K562 (cell line): ENCODE measurements at regions not wholly inside any gene's neighbourhood (a gene's known extent, or its start where the extent isn't known, plus 50 kb on each side); places are given as distances from the start of the nearest gene placed in this dataset.

Source experiments
- ATAC-seq: fragments of 200-7000 bp; cut with Tn5 transposase; 3 replicates; pipeline ENCODE4 v1.9.1; 2020; ENCODE audit warnings: moderate library complexity
- BruUV-seq: library from RNA; stranded (reverse); fragments of 400-500 nt; replicated peaks from 2 replicates; lab custom pipeline; 2021; lab: Mats Ljungman, UMichigan
- CTCF ChIA-PET: fragments of 300-600 bp; formaldehyde crosslinking; extraction: SDS; loops from one replicate; lab custom pipeline; 2021; ENCODE audit warnings: low intra/inter-chr PET ratio; lab: Yijun Ruan, JAX
- POLR2A ChIA-PET: fragments of 300-600, 350-650 bp; sonication (Branson Sonifier 250); formaldehyde crosslinking; extraction: SDS; loops from one replicate; lab custom pipeline; 2021; ENCODE audit warnings: antibody characterized with exemption, inconsistent platforms; lab: Yijun Ruan, JAX
- DNase-seq, 4 experiments: peaks; one replicate each; pipeline versions ENCODE4 v3.0.0 to v3.0.0-alpha.2; 2011 to 2018; ENCODE audit warnings: low spot score in 3 of 4, mixed read lengths in 3 of 4; ENCODE audit errors: extremely low read depth in 1 of 4
- FAIRE-seq: peaks from 2 replicates; lab custom pipeline; 2011; peaks lifted over from hg19 to GRCh38; lab: Jason Lieb, UNC
- H2AFZ ChIP-seq: 2 replicates; pipeline ENCODE4 v1.6.0; 2011; ENCODE audit warnings: low read depth, low read length, control low read depth, inconsistent platforms
- H3K27ac ChIP-seq: fragments of 200-600 bp; 3 replicates; pipeline ENCODE4 v1.8.0; 2011; ENCODE audit warnings: low read depth, mild to moderate bottlenecking, control low read depth, inconsistent platforms, low read length, moderate library complexity, mixed read lengths; ENCODE audit errors: extremely low read depth
- H3K27me3 ChIP-seq, 2 experiments: fragments of 300-600 bp in 1 of 2; 2 replicates in 1 of 2; 3 replicates in 1 of 2; pipeline versions ENCODE4 v1.6.0 to v1.8.0; 2011; ENCODE audit warnings: inconsistent platforms in 2 of 2, low read length in 2 of 2, mild to moderate bottlenecking in 1 of 2, mixed read lengths in 1 of 2, moderate library complexity in 1 of 2; ENCODE audit not compliant: control insufficient read depth in 2 of 2, insufficient read depth in 2 of 2
- H3K36me3 ChIP-seq: fragments of 300-600 bp; 3 replicates; pipeline ENCODE4 v1.8.0; 2011; ENCODE audit warnings: mild to moderate bottlenecking, low read length, inconsistent platforms; ENCODE audit not compliant: control insufficient read depth, insufficient read depth
- H3K4me1 ChIP-seq, 2 experiments: fragments of 200-600 bp in 1 of 2; replicated peaks in 1 of 2; 2 replicates in 1 of 2; 3 replicates in 1 of 2; pipeline versions ENCODE4 v1.5.1 to v1.8.0; 2011; ENCODE audit warnings: inconsistent platforms in 2 of 2, low read length in 2 of 2, mild to moderate bottlenecking in 1 of 2, mixed read lengths in 1 of 2, moderate library complexity in 1 of 2; ENCODE audit not compliant: control insufficient read depth in 2 of 2, insufficient read depth in 2 of 2
- H3K4me2 ChIP-seq: 2 replicates; pipeline ENCODE4 v1.6.1; 2011; ENCODE audit warnings: low read length, control low read depth, inconsistent platforms, mixed read lengths; ENCODE audit not compliant: insufficient read depth
- H3K4me3 ChIP-seq: fragments of 200-600 bp; sonication (generic), shearing (Covaris generic); 2 replicates; pipeline ENCODE4 v1.5.1; 2016; ENCODE audit warnings: control low read depth, inconsistent platforms
- H3K79me2 ChIP-seq: fragments of 200-600 bp; 3 replicates; pipeline ENCODE4 v1.8.0; 2011; ENCODE audit warnings: low read length, inconsistent platforms; ENCODE audit not compliant: control insufficient read depth, insufficient read depth
- H3K9ac ChIP-seq, 2 experiments: 2 replicates each; pipeline versions ENCODE4 v1.6.0 to v1.6.1; 2011; ENCODE audit warnings: low read depth in 2 of 2, low read length in 2 of 2, control low read depth in 1 of 2, inconsistent platforms in 1 of 2, mild to moderate bottlenecking in 1 of 2, mixed read lengths in 1 of 2; ENCODE audit not compliant: insufficient read depth in 1 of 2
- H3K9me1 ChIP-seq: one replicate; pipeline ENCODE4 v1.6.0; 2011; ENCODE audit warnings: inconsistent platforms, mild to moderate bottlenecking, low read length, moderate library complexity; ENCODE audit not compliant: control insufficient read depth, insufficient read depth
- H3K9me3 ChIP-seq: replicated peaks from 2 replicates; pipeline ENCODE4 v1.5.1; 2011; ENCODE audit warnings: low read depth, low read length, inconsistent platforms; ENCODE audit not compliant: control insufficient read depth, insufficient read depth
- H4K20me1 ChIP-seq: replicated peaks from 2 replicates; pipeline ENCODE4 v1.6.1; 2011; ENCODE audit warnings: low read length, inconsistent platforms, mixed read lengths; ENCODE audit not compliant: control insufficient read depth, insufficient read depth
- ETV1 ChIP-seq: fragments of 450-650 bp; conservative IDR thresholded peaks from 2 replicates; pipeline ENCODE4 v1.6.1; 2016; ENCODE audit warnings: missing genetic modification characterization, control low read depth, low read depth, missing compliant biosample characterization
- EWSR1 ChIP-seq: fragments of 450-650 bp; IDR thresholded peaks from 2 replicates; pipeline ENCODE4 v1.6.1; 2018; ENCODE audit warnings: borderline replicate concordance, mild to moderate bottlenecking, low read depth, moderate library complexity; ENCODE audit not compliant: partially characterized antibody
- HMG20A ChIP-seq: fragments of 450-650 bp; formaldehyde crosslinking; conservative IDR thresholded peaks from 2 replicates; pipeline ENCODE4 v1.4.0; 2020; ENCODE audit warnings: mild to moderate bottlenecking, mixed read lengths
- SUPT5H ChIP-seq: fragments of 450-650 bp; IDR thresholded peaks from 2 replicates; pipeline ENCODE4 v1.6.1; 2016
- TRIM24 ChIP-seq, 2 experiments: fragments of 450-650 bp; IDR thresholded peaks; 2 replicates each; pipeline ENCODE4 v1.6.1; 2016
- WGBS: fragments of 100-300 bp; shearing (Covaris generic); methylation state at CpG from one replicate; pipeline ENCODE4 v1.1.6; 2016; ENCODE audit warnings: low coverage, mixed read lengths; ENCODE audit not compliant: insufficient coverage; ENCODE audit errors: missing lambda C conversion rate; 5-methylcytosine and 5-hydroxymethylcytosine counted together
- in situ Hi-C: fragments of 300-500 bp; cut with MboI; formaldehyde crosslinking; loops from 4 replicates; pipeline ENCODE4 v1.15.0; 2018; ENCODE audit warnings: inconsistent platforms, mixed read lengths
- intact Hi-C: fragments of 100-400 bp; cut with micrococcal nuclease; formaldehyde crosslinking; loops from 2 replicates; pipeline ENCODE4 v1.14.2; 2022
- TF ChIP-seq, protein P1 (sequence below): fragments of 450-650 bp; IDR thresholded peaks from one replicate; pipeline ENCODE4 v1.6.1; 2018; ENCODE audit warnings: mild to moderate bottlenecking, moderate library complexity; ENCODE audit not compliant: partially characterized antibody

- no peak for TF ChIP-seq TRIM24 (IDR thresholded peaks at IDR 0.05)
- TF ChIP-seq EWSR1 = no peak
- TF ChIP-seq, protein P1, sequence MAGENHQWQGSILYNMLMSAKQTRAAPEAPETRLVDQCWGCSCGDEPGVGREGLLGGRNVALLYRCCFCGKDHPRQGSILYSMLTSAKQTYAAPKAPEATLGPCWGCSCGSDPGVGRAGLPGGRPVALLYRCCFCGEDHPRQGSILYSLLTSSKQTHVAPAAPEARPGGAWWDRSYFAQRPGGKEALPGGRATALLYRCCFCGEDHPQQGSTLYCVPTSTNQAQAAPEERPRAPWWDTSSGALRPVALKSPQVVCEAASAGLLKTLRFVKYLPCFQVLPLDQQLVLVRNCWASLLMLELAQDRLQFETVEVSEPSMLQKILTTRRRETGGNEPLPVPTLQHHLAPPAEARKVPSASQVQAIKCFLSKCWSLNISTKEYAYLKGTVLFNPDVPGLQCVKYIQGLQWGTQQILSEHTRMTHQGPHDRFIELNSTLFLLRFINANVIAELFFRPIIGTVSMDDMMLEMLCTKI = no peak
- TF ChIP-seq ETV1 (tag) = no peak
- no peak for TF ChIP-seq SUPT5H
- TF ChIP-seq HMG20A (CRISPR knock-in tag) = no peak
- H3K4me2 ChIP-seq = no peak overlapping the region
- no peaks in the 10 kb centered on the region for H3K36me3 ChIP-seq
- in situ Hi-C loops = no loop called here
- no peaks in the 10 kb centered on the region for H3K79me2 ChIP-seq
- BruUV-seq = no TSS peak
- WGBS = under 1% methylated on average over 11 of the region's 11 CpGs
- DNase-seq (no peak), FAIRE-seq (no peak), ATAC-seq (no peak)
- CTCF ChIA-PET = no interaction called here
- POLR2A ChIA-PET = interaction anchor here (0.6 to 0.7 kb wide), 2 partner anchors 8 to 391 kb away, joined by 3 read pairs; no protein-coding TSS in a partner anchor
- H3K9me1 ChIP-seq = no peaks in the 10 kb centered on the region
- peaks cover 7% of the 10 kb centered on the region; the same call in 1 of the 2 replicates for H3K9me3 ChIP-seq
- intact Hi-C loops = no loop called here
- H2AFZ ChIP-seq = no peak overlapping the region
- no peak overlapping the region for H3K4me3 ChIP-seq
- no peak overlapping the region for H3K27ac ChIP-seq
- no peak overlapping the region for H3K9ac ChIP-seq
- H3K4me1 ChIP-seq = peaks cover 0 to 3% of the 10 kb centered on the region in 2 experiments; a peak in 3 of 5 replicates
- H4K20me1 ChIP-seq = peaks cover 13% of the 10 kb centered on the region; the same call in 1 of the 2 replicates
- H3K27me3 ChIP-seq = peaks cover 34 to 59% of the 10 kb centered on the region in 2 experiments
Observed at GRCh38 chr7:157486007-157486755, 149.4 kb downstream of the DNAJB6 start.
